ENCODE measurements at regions not wholly inside any gene's neighbourhood (a gene's known extent, or its start where the extent isn't known, plus 50 kb on each side); places are given as distances from the start of the nearest gene placed in this dataset.

DNA sequence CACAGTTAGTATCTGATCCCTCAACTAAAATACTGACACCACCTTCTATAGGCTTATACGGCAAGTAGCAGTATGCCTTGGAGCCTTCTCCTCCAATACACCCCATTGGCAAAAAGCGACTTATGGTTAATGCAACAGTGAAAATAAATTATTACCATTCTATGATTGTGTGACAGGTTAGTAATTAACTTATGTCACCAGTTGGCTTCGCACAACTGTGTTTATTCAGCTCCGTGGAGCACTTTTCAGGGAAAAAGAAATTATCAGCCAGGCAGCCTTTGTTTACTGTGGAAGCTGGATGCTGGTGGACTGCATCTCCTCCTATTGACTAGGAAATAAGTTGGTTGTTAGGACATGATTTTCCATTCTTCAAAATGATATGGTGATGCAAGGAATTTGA is 833.8 kb upstream of the RBFOX1 start:
- Histone ChIP-seq H2BK120ac (ENCODE audit: insufficient read depth, low read length, poor library complexity) (no peak overlapping the region), H3K4me2 (ENCODE audit: low read length) (no peak overlapping the region), H3K79me2 (ENCODE audit: control insufficient read depth, insufficient read depth, low read length, poor library complexity) (no peaks in the 10 kb centered on the region), H3K18ac (ENCODE audit: low read length) (no peak overlapping the region), H3K4ac (ENCODE audit: low read depth, low read length) (no peak overlapping the region), H3K36me3 (ENCODE audit: control insufficient read depth in 1 of 2, insufficient read depth in 2 of 2, low read length in 2 of 2) (no peaks in the 10 kb centered on the region), H3K27ac (ENCODE audit: low read depth, low read length) (no peak overlapping the region), H2AK5ac (ENCODE audit: low read length) (no peak overlapping the region), H3K79me1 (ENCODE audit: low read length) (no peaks in the 10 kb centered on the region), H3K4me3 (ENCODE audit: low read depth, low read length) (no peak overlapping the region), H3K27me3 (ENCODE audit: insufficient read depth, low read length) (no peaks in the 10 kb centered on the region), H2BK5ac (ENCODE audit: low read depth, low read length, poor library complexity) (no peak overlapping the region), H4K12ac (ENCODE audit: low read depth, low read length) (no peak overlapping the region), H3K23ac (ENCODE audit: low read length) (no peak overlapping the region), H3K14ac (ENCODE audit: low read length) (no peak overlapping the region), H4K8ac (ENCODE audit: low read depth, low read length) (no peak overlapping the region), H4K91ac (ENCODE audit: low read depth, low read length) (no peak overlapping the region), H2BK12ac (ENCODE audit: low read length) (no peak overlapping the region), H3K4me1 (ENCODE audit: control insufficient read depth in 1 of 2, insufficient read depth in 2 of 2, low read length in 2 of 2) (no peaks in the 10 kb centered on the region), H2AFZ (ENCODE audit: insufficient read depth, low read length, poor library complexity) (no peak overlapping the region), H3K9me3 (ENCODE audit: insufficient read depth, low read depth, low read length) (no peaks in the 10 kb centered on the region), H3K9ac (ENCODE audit: low read length) (no peak overlapping the region)
- DNase-seq, result no peak
- WGBS (ENCODE audit: extremely low coverage, insufficient coverage, insufficient read length), result no CpG with 5 or more reads among the region's 4 CpGs

DNA sequence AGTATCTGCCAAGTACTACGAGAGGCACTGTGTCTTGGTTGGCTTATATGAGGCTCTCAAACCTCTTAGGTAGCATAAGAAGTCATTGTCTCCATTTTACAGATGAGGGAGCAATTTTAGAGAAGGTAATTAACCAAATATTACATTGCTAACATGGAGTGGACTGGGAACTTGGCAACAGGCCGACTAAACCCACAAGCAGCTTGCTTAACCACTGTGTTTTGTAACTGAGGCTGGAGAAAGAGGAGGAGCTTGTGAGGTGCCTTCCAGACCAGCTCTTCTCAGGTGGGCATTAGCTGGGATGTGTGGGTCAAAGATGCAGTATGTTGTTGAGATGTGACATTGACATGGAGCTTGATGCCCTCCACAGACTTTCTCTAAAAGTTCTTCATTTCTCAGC is 835.6 kb upstream of the RBFOX1 start:
- Histone ChIP-seq H2BK120ac (ENCODE audit: insufficient read depth, low read length, poor library complexity) (no peak overlapping the region), H3K27ac (ENCODE audit: low read depth, low read length) (no peak overlapping the region), H2BK12ac (ENCODE audit: low read length) (no peak overlapping the region), H3K4me3 (ENCODE audit: low read depth, low read length) (no peak overlapping the region), H3K4me2 (ENCODE audit: low read length) (no peak overlapping the region), H3K18ac (ENCODE audit: low read length) (no peak overlapping the region), H3K9ac (ENCODE audit: low read length) (no peak overlapping the region), H2AFZ (ENCODE audit: insufficient read depth, low read length, poor library complexity) (no peak overlapping the region), H3K9me3 (ENCODE audit: insufficient read depth, low read depth, low read length) (no peaks in the 10 kb centered on the region), H2BK5ac (ENCODE audit: low read depth, low read length, poor library complexity) (no peak overlapping the region), H3K79me1 (ENCODE audit: low read length) (no peaks in the 10 kb centered on the region), H2AK5ac (ENCODE audit: low read length) (no peak overlapping the region), H3K23ac (ENCODE audit: low read length) (no peak overlapping the region), H3K36me3 (ENCODE audit: control insufficient read depth in 1 of 2, insufficient read depth in 2 of 2, low read length in 2 of 2) (no peaks in the 10 kb centered on the region), H3K4me1 (ENCODE audit: control insufficient read depth in 1 of 2, insufficient read depth in 2 of 2, low read length in 2 of 2) (no peaks in the 10 kb centered on the region), H3K27me3 (ENCODE audit: insufficient read depth, low read length) (no peaks in the 10 kb centered on the region), H3K79me2 (ENCODE audit: control insufficient read depth, insufficient read depth, low read length, poor library complexity) (no peaks in the 10 kb centered on the region), H3K4ac (ENCODE audit: low read depth, low read length) (no peak overlapping the region), H4K8ac (ENCODE audit: low read depth, low read length) (no peak overlapping the region), H4K91ac (ENCODE audit: low read depth, low read length) (no peak overlapping the region), H4K12ac (ENCODE audit: low read depth, low read length) (no peak overlapping the region), H3K14ac (ENCODE audit: low read length) (no peak overlapping the region)
- no peak for DNase-seq
- whole genome bisulfite sequencing (ENCODE audit: extremely low coverage, insufficient coverage, insufficient read length), result no CpG with 5 or more reads among the region's 2 CpGs

DNA sequence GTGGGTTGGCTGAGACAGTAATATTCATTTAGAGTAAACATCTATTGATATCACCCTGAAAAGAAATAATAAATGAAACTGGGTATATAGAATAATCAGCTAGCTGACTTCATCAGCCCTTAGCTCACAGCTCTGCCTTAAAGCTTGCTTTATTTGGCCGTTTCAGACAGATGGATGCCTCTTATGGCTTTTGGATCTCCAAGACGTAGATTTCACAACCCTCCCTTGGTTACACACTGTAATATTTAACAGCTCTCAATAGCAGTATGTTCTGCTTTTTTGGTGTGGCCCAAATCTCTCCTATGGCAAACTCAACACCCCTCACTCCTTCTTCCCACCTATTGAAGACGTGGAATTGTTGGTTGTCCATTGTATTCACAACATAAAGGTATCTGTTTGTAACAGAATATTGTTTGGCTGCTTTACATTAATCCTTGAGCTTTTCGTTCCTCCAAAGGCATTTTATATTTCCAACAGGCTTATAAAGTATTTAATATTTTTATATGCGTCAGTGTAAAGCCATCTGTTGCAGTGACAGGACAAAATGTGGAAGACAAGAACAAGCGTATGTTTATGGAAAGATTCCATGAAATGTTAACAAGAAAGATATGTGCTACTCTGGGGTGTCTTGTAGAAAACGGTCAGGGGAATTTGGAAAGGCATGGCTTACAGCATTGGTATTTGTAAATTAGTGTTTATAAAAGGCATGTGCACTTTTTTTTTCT is 837.0 kb upstream of the RBFOX1 start:
- no peaks in the 10 kb centered on the region for H3K4me1 ChIP-seq (ENCODE audit: control insufficient read depth in 1 of 2, insufficient read depth in 2 of 2, low read length in 2 of 2)

DNA sequence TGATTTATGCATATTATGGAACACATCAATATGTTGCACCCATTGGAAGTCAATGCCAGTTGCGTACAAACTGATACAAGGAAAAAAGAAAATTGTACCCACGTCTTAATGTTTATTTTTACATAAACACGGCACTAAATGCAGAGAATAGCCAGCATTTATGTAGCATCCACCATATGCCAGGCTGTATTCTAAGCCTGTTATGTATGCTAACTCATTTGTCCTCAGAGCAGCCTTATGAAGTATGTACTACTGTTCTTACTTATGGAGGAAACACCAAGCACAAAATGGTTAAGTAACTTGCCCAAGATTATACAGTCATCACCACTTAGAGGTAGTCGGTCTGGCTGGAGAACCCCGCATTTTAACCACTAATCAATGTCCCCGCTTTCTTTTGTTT is 837.9 kb upstream of the RBFOX1 start:
- H2BK120ac ChIP-seq (ENCODE audit: insufficient read depth, low read length, poor library complexity), result no peak overlapping the region
- no peak overlapping the region for H3K27ac ChIP-seq (ENCODE audit: low read depth, low read length)
- H3K4me2 ChIP-seq (ENCODE audit: low read length), result no peak overlapping the region
- no peak overlapping the region for H2BK12ac ChIP-seq (ENCODE audit: low read length)
- H3K23ac ChIP-seq (ENCODE audit: low read length), result no peak overlapping the region
- H4K8ac ChIP-seq (ENCODE audit: low read depth, low read length), result no peak overlapping the region
- H2AFZ ChIP-seq (ENCODE audit: insufficient read depth, low read length, poor library complexity), result no peak overlapping the region
- no peak for DNase-seq
- no peaks in the 10 kb centered on the region for H3K27me3 ChIP-seq (ENCODE audit: insufficient read depth, low read length)
- H2BK5ac ChIP-seq (ENCODE audit: low read depth, low read length, poor library complexity), result no peak overlapping the region
- no peak overlapping the region for H2AK5ac ChIP-seq (ENCODE audit: low read length)
- H3K9ac ChIP-seq (ENCODE audit: low read length), result no peak overlapping the region
- no peak overlapping the region for H3K4me3 ChIP-seq (ENCODE audit: low read depth, low read length)
- H3K18ac ChIP-seq (ENCODE audit: low read length), result no peak overlapping the region
- no peak overlapping the region for H3K4ac ChIP-seq (ENCODE audit: low read depth, low read length)
- no peak overlapping the region for H3K14ac ChIP-seq (ENCODE audit: low read length)
- no peaks in the 10 kb centered on the region for H3K36me3 ChIP-seq (ENCODE audit: control insufficient read depth in 1 of 2, insufficient read depth in 2 of 2, low read length in 2 of 2)
- H3K79me2 ChIP-seq (ENCODE audit: control insufficient read depth, insufficient read depth, low read length, poor library complexity), result no peaks in the 10 kb centered on the region
- no CpG with 5 or more reads among the region's 6 CpGs for WGBS (ENCODE audit: extremely low coverage, insufficient coverage, insufficient read length)
- H3K79me1 ChIP-seq (ENCODE audit: low read length), result no peaks in the 10 kb centered on the region
- no peaks in the 10 kb centered on the region for H3K4me1 ChIP-seq (ENCODE audit: control insufficient read depth in 1 of 2, insufficient read depth in 2 of 2, low read length in 2 of 2)
- no peak overlapping the region for H4K12ac ChIP-seq (ENCODE audit: low read depth, low read length)
- H4K91ac ChIP-seq (ENCODE audit: low read depth, low read length), result no peak overlapping the region
- H3K9me3 ChIP-seq (ENCODE audit: insufficient read depth, low read depth, low read length), result no peaks in the 10 kb centered on the region

More for the DNA sequence above, 837.0 kb upstream of the RBFOX1 start:
- Histone ChIP-seq H3K4me2 (ENCODE audit: low read length) (no peak overlapping the region), H3K18ac (ENCODE audit: low read length) (no peak overlapping the region), H3K9me3 (ENCODE audit: insufficient read depth, low read depth, low read length) (no peaks in the 10 kb centered on the region), H2AFZ (ENCODE audit: insufficient read depth, low read length, poor library complexity) (no peak overlapping the region), H3K27me3 (ENCODE audit: insufficient read depth, low read length) (no peaks in the 10 kb centered on the region), H3K27ac (ENCODE audit: low read depth, low read length) (no peak overlapping the region), H2BK120ac (ENCODE audit: insufficient read depth, low read length, poor library complexity) (no peak overlapping the region), H3K79me2 (ENCODE audit: control insufficient read depth, insufficient read depth, low read length, poor library complexity) (no peaks in the 10 kb centered on the region), H3K23ac (ENCODE audit: low read length) (no peak overlapping the region), H3K36me3 (ENCODE audit: control insufficient read depth in 1 of 2, insufficient read depth in 2 of 2, low read length in 2 of 2) (no peaks in the 10 kb centered on the region), H3K14ac (ENCODE audit: low read length) (no peak overlapping the region), H3K79me1 (ENCODE audit: low read length) (no peaks in the 10 kb centered on the region), H2AK5ac (ENCODE audit: low read length) (no peak overlapping the region), H2BK12ac (ENCODE audit: low read length) (no peak overlapping the region), H4K8ac (ENCODE audit: low read depth, low read length) (no peak overlapping the region), H3K4ac (ENCODE audit: low read depth, low read length) (no peak overlapping the region), H4K12ac (ENCODE audit: low read depth, low read length) (no peak overlapping the region), H3K9ac (ENCODE audit: low read length) (no peak overlapping the region), H3K4me3 (ENCODE audit: low read depth, low read length) (no peak overlapping the region), H2BK5ac (ENCODE audit: low read depth, low read length, poor library complexity) (no peak overlapping the region), H4K91ac (ENCODE audit: low read depth, low read length) (no peak overlapping the region)
- DNase-seq, result no peak
- WGBS (ENCODE audit: extremely low coverage, insufficient coverage, insufficient read length), result no CpG with 5 or more reads among the region's 7 CpGs
